ENCODE measurements at regions not wholly inside any gene's neighbourhood (a gene's known extent, or its start where the extent isn't known, plus 50 kb on each side); places are given as distances from the start of the nearest gene placed in this dataset.

DNA sequence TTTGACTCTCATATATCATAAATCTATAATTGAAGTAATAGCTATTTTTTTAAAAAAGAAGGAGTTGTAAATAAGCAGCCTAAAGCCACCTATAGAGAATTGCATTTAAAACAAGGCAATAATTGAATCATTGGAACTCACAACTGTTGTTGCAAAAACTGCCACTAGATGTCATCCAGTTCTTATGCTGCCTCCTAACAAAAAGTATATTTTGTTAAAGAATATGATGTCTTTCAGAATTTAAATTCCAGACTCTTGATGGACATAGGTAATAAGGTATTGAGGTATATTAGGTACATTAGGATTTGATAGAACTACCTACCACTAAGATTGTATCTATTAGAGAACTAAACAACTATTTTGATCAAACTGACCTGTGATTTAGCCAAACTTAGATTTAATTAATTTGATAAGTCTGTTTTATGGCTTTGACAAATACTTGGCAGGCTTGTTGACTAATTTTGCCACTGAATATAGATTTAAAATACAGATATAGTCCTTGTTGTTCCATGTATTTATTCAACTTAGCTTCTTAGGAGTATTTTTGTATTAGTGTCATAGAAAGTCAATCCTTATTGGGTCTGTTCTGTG is 401.4 kb downstream of the RPL10L start:
- TF ChIP-seq, protein P1, sequence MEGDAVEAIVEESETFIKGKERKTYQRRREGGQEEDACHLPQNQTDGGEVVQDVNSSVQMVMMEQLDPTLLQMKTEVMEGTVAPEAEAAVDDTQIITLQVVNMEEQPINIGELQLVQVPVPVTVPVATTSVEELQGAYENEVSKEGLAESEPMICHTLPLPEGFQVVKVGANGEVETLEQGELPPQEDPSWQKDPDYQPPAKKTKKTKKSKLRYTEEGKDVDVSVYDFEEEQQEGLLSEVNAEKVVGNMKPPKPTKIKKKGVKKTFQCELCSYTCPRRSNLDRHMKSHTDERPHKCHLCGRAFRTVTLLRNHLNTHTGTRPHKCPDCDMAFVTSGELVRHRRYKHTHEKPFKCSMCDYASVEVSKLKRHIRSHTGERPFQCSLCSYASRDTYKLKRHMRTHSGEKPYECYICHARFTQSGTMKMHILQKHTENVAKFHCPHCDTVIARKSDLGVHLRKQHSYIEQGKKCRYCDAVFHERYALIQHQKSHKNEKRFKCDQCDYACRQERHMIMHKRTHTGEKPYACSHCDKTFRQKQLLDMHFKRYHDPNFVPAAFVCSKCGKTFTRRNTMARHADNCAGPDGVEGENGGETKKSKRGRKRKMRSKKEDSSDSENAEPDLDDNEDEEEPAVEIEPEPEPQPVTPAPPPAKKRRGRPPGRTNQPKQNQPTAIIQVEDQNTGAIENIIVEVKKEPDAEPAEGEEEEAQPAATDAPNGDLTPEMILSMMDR (IDR thresholded peaks at IDR 0.05), result peak in 3 of 4 experiments; percentile 5 to 40 (median 28)
- TF ChIP-seq POLR2A (IDR thresholded peaks at IDR 0.05) (no peak), EP300 (IDR thresholded peaks at IDR 0.05) (no peak)
